GM18505 (cell line): ENCODE measurements at regions not wholly inside any gene's neighbourhood (a gene's known extent, or its start where the extent isn't known, plus 50 kb on each side); places are given as distances from the start of the nearest gene placed in this dataset.
"Not testable (repeated sequence)": the region's sequence is repeated elsewhere in the genome, so short reads cannot be mapped to it uniquely, and the experiment has no call there.

Source experiments
- ATAC-seq: cut with Tn5 transposase; IDR thresholded peaks from one replicate; pipeline ENCODE4 v1.9.1; 2021; ENCODE audit not compliant: unreplicated experiment
- POLR2A ChIP-seq: IDR thresholded peaks from 4 replicates; pipeline ENCODE4 v1.6.1; 2011; ENCODE audit warnings: borderline replicate concordance; ENCODE audit not compliant: insufficient read depth, insufficient read length; ENCODE audit errors: extremely low read depth

DNA sequence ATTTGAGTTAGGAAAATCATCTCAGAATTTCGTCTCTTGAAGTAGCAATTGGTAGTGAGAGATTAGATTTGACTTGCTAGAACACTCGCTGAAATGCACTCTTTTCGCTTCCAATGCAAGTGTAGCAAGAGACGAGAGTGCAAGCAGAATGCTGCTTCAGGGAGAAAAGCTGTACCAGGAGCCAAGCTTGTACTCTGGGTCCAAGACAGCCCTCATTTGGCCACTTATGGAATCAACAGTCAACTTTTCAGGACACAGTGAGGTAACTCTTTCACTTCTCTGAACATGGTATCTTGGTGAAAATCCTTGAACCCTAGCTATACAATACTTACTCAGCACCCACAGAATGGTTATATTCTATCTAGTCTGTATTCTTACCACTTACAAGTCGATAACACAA is 107.6 kb upstream of the TERB2 start:
- ATAC-seq: not testable (repeated sequence)

GRCh38 chr15:44849701-44850403 is 106.6 kb upstream of the TERB2 start:
- ATAC-seq: not testable (repeated sequence)

GRCh38 chr15:44853304-44853950 is 103.1 kb upstream of the TERB2 start:
- peak; percentile 59 for ATAC-seq

DNA sequence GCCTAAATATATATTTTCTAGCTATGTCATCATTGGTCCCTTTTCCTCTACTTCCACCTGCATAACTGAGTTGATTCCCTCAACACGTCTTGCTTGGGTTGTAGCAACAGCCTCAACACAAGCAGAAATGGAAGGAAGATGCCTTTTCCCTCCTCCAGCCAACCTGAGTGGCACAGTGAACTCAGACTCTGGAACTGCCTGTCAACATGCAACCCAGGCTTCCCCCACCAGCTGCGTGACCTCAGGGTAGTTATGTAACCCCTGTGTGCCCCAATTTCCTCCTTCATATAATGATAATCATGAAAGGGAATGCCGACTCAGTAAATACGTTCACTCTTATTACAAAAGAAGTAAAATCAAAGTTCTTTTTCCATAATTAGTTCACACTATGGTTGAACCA is 101.8 kb upstream of the TERB2 start:
- not testable (repeated sequence) for ATAC-seq

DNA sequence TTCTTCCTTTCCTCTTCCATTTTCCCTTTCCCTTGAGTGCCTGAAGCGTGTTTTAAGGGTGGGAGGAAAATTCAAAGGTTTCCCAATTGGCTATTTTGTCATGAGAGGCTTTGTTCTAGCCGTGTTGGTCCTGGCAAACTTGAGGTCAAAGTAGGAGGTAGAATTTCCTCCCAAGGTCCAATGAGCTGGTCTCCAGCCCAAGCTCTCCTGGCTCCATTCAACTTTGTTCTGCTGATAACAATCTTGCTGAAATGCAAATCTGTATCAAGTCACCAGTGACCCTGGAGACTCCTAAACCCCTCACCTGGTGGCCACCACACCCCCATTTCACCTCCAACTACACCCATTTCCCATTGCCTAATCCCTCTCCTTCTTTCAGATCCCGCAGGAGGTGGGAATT is 100.2 kb upstream of the TERB2 start:
- ATAC-seq: not testable (repeated sequence)

- not testable (repeated sequence) for ATAC-seq
Observed at GRCh38 chr15:44857164-44857710, 99.2 kb upstream of the TERB2 start.

DNA sequence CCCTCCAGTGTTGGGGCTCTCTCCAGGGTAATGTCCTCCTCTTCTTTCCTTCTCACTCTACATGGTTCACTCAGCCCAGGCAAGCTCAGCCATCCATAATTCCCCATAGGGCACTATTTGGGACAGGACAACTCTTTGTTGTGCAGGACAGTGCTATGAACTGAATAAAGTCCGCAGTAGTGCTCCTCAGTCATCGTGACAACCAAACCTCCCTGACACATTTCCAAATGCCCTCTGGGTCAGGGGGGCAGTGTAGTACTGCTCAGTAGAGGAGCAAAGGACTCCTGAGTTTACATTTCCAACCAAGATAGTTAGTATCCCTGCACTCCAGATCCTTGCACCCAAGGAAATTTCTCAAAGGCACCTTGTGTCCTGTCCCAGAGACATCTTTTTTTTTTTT is 97.4 kb upstream of the TERB2 start:
- ATAC-seq: not testable (repeated sequence)

- ATAC-seq: not testable (repeated sequence)
Observed at GRCh38 chr15:44860168-44860567, 96.3 kb upstream of the TERB2 start.

DNA sequence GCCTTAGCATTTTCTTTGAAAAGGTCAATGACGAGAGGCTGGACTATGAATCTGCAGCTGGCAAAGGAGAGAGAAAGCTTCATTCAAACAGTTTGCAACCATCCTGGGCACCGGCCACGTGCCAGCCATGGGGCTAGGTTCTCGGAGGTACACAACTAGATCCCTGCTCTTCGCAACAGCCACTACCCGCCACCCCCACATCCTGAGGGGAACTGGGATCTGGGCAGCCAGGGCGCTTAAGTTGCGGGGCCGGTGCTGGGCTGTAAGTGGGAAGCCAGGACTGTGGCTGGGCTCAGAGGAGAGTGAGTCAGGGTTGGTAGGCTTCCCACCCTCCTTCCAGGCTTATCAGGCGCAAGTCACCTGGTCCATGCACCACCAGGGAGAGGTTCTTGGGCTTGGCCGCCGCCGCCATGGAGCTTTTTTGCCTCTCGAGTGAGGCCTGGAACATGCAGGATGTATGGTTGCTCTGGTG is 95.0 kb upstream of the TERB2 start:
- no peak for TF ChIP-seq POLR2A
- no peak for ATAC-seq

DNA sequence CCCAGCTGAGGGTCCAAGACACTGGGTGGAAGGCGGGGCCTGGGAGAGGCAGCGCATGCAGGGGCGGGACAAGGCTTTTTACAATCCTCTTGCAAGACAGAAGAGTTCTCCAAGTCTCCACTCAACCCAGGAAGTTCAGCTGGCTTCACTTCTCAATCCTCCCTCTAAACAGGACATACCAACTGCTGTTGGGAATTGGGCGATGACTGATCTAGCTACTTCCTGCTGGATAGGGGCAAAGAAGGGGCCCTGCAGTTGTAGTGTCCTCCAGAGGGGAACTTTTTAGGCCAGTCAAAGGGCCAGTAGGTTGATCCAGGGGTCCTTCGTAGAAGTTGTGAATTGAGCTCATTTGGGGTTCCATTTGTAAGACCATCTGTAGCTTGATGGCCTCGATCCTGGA is 94.6 kb upstream of the TERB2 start:
- ATAC-seq: no peak
- TF ChIP-seq POLR2A: no peak

- not testable (repeated sequence) for ATAC-seq
Observed at GRCh38 chr15:44862866-44863265, 93.6 kb upstream of the TERB2 start.

DNA sequence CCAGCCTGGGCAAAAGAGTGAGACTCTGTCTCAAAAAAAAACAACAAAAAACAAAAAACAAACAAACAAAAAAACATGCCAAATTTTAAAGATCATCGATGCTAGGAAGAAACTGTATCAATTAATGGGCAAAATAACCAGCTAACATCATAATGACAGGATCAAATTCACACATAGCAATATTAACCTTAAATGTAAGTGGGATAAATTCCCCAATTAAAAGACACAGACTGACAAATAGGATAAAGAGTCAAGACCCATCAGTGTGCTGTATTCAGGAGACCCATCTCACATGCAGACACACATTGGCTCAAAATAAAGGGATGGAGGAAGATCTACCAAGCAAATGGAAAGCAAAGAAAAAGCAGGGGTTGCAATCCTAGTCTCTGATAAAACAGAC is 88.4 kb upstream of the TERB2 start:
- ATAC-seq: not testable (repeated sequence)

DNA sequence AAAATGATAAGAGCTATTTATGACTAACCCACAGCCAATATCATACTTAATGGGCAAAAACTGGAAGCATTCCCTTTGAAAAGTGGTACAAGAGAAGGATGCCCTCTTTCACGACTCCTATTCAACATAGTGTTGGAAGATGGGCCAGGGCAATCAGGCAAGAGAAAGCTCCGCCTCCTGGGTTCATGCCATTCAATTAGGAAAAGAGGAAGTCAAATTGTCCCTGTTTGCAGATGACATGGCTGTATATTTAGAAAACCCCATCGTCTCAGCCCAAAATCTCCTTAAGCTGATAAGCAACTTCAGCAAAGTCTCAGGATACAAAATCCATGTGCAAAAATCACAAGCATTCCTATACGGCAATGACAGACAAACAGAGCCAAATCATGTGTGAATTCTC is 86.4 kb upstream of the TERB2 start:
- ATAC-seq: not testable (repeated sequence)

- ATAC-seq: no peak
- TF ChIP-seq POLR2A: no peak
Observed at GRCh38 chr15:44873103-44873502, 83.4 kb upstream of the TERB2 start.

- no peak for TF ChIP-seq POLR2A
Observed at GRCh38 chr15:44879066-44879465, 77.4 kb upstream of the TERB2 start.

More at GRCh38 chr15:44879066-44879465, 77.4 kb upstream of the TERB2 start:
- no peak for ATAC-seq
